ENCODE measurements at regions not wholly inside any gene's neighbourhood (a gene's known extent, or its start where the extent isn't known, plus 50 kb on each side); places are given as distances from the start of the nearest gene placed in this dataset.

GRCh38 chr14:84959851-84960520 lies 570.0 kb upstream of the FLRT2 start:
- Histone ChIP-seq H3K4me1 (no peaks in the 10 kb centered on the region), H3K9me3 (no peaks in the 10 kb centered on the region), H3K27me3 (no peaks in the 10 kb centered on the region), H3K27ac (no peak overlapping the region), H3K36me3 (no peaks in the 10 kb centered on the region), H3K4me3 (replicated peaks in 1 of 3) (no peak overlapping the region)
- intact Hi-C loops (cut with DNase I) = no loop called here
- no peak for TF ChIP-seq CTCF (IDR thresholded peaks at IDR 0.05)
- no peak for TF ChIP-seq POLR2A (IDR thresholded peaks at IDR 0.05)
- 71 to 78% methylated on average over 7 of the region's 7 CpGs for WGBS, 2 donors
- no peak for DNase-seq

GRCh38 chr14:84961637-84962036 lies 568.3 kb upstream of the FLRT2 start:
- H3K9me3 ChIP-seq = no peaks in the 10 kb centered on the region
- WGBS, 2 donors = 57 to 68% methylated on average over 2 of the region's 2 CpGs
- no peak overlapping the region for H3K4me3 ChIP-seq (replicated peaks in 1 of 3)
- no peak for DNase-seq
- intact Hi-C loops (cut with DNase I) = no loop called here
- no peak overlapping the region for H3K27ac ChIP-seq
- no peaks in the 10 kb centered on the region for H3K4me1 ChIP-seq
- H3K27me3 ChIP-seq = no peaks in the 10 kb centered on the region
- TF ChIP-seq CTCF (IDR thresholded peaks at IDR 0.05) = no peak
- no peaks in the 10 kb centered on the region for H3K36me3 ChIP-seq

- WGBS, 2 donors = 86 to 89% methylated on average over 5 of the region's 5 CpGs
- H3K27me3 ChIP-seq = no peaks in the 10 kb centered on the region
- no peaks in the 10 kb centered on the region for H3K9me3 ChIP-seq
- intact Hi-C loops (cut with DNase I) = no loop called here
- no peaks in the 10 kb centered on the region for H3K4me1 ChIP-seq
- no peak overlapping the region for H3K4me3 ChIP-seq (replicated peaks in 1 of 3)
- DNase-seq = no peak
- H3K27ac ChIP-seq = no peak overlapping the region
- no peaks in the 10 kb centered on the region for H3K36me3 ChIP-seq
- no peak for TF ChIP-seq POLR2A (IDR thresholded peaks at IDR 0.05)
- no peak for TF ChIP-seq CTCF (IDR thresholded peaks at IDR 0.05)
Measured at GRCh38 chr14:84963518-84963917, 566.4 kb upstream of the FLRT2 start.

- Histone ChIP-seq H3K4me3 (replicated peaks in 1 of 3) (no peak overlapping the region), H3K9me3 (no peaks in the 10 kb centered on the region), H3K4me1 (no peaks in the 10 kb centered on the region), H3K27ac (no peak overlapping the region), H3K36me3 (no peaks in the 10 kb centered on the region), H3K27me3 (no peaks in the 10 kb centered on the region)
- no peak for DNase-seq
- TF ChIP-seq CTCF (IDR thresholded peaks at IDR 0.05) = no peak
- 88 to 92% methylated on average over 4 of the region's 4 CpGs for WGBS, 2 donors
- intact Hi-C loops (cut with DNase I) = no loop called here
Measured at GRCh38 chr14:84965279-84965678, 564.7 kb upstream of the FLRT2 start.

- peak; percentile 1 to 5 for DNase-seq
- Histone ChIP-seq H3K36me3 (no peaks in the 10 kb centered on the region), H3K9me3 (no peaks in the 10 kb centered on the region), H3K27me3 (no peaks in the 10 kb centered on the region), H3K4me3 (replicated peaks in 1 of 3) (no peak overlapping the region), H3K4me1 (no peaks in the 10 kb centered on the region), H3K27ac (no peak overlapping the region)
- no peak for TF ChIP-seq CTCF (IDR thresholded peaks at IDR 0.05)
- TF ChIP-seq POLR2A (IDR thresholded peaks at IDR 0.05) = no peak
- intact Hi-C loops (cut with DNase I) = no loop called here
- WGBS, 2 donors = 44 to 55% methylated on average over 4 of the region's 4 CpGs
Measured at GRCh38 chr14:84969501-84969900, 560.4 kb upstream of the FLRT2 start.
